ENCODE measurements at regions not wholly inside any gene's neighbourhood (a gene's known extent, or its start where the extent isn't known, plus 50 kb on each side); places are given as distances from the start of the nearest gene placed in this dataset.

GRCh38 chr9:115596021-115596745 lies 478.2 kb upstream of the TNC start:
- Histone ChIP-seq H2BK20ac (ENCODE audit: low read depth, low read length, poor library complexity, severe bottlenecking) (no peak overlapping the region), H3K18ac (ENCODE audit: insufficient read length, low read depth, low read length) (no peak overlapping the region), H3K4me1 (ENCODE audit: insufficient read depth, low read length) (peaks cover 8% of the 10 kb centered on the region), H2AK5ac (ENCODE audit: insufficient read length, low read length) (no peak overlapping the region), H2BK120ac (ENCODE audit: low read depth, low read length, poor library complexity, severe bottlenecking) (no peak overlapping the region), H3K23ac (ENCODE audit: insufficient read length, low read depth, low read length) (no peak overlapping the region), H2BK12ac (ENCODE audit: insufficient read length, low read depth, low read length) (no peak overlapping the region), H3K4ac (ENCODE audit: low read depth, low read length) (no peak overlapping the region), H4K20me1 (ENCODE audit: control insufficient read depth, insufficient read depth, insufficient read length) (no peaks in the 10 kb centered on the region), H3K9me3 (ENCODE audit: control insufficient read depth, low read depth, low read length) (no peaks in the 10 kb centered on the region), H3K56ac (ENCODE audit: insufficient read length, low read depth, low read length) (no peak overlapping the region), H3K79me1 (ENCODE audit: insufficient read depth, low read depth, low read length, poor library complexity, severe bottlenecking) (no peaks in the 10 kb centered on the region), H3K9ac (ENCODE audit: extremely low read depth, insufficient read length, low read length) (no peak overlapping the region), H4K91ac (ENCODE audit: insufficient read length, low read depth, low read length) (no peak overlapping the region), H2BK5ac (ENCODE audit: insufficient read length, low read length) (no peak overlapping the region), H2BK15ac (ENCODE audit: low read depth, low read length) (no peak overlapping the region), H3K4me2 (ENCODE audit: insufficient read depth, insufficient read length, low read length) (no peak overlapping the region), H3K79me2 (ENCODE audit: insufficient read depth, low read length) (no peaks in the 10 kb centered on the region), H4K5ac (ENCODE audit: insufficient read length, low read depth, low read length) (no peak overlapping the region), H3K27ac (ENCODE audit: insufficient read length, low read depth, low read length) (no peak overlapping the region), H3K23me2 (ENCODE audit: insufficient read length, low read depth, low read length, poor library complexity, severe bottlenecking) (no peaks in the 10 kb centered on the region), H2AFZ (ENCODE audit: low read length) (no peak overlapping the region), H3K14ac (ENCODE audit: insufficient read depth, low read length) (no peak overlapping the region), H3K27me3 (ENCODE audit: insufficient read depth, low read length) (no peaks in the 10 kb centered on the region), H3T11ph (ENCODE audit: low read length) (no peak overlapping the region), H4K8ac (replicated peaks; ENCODE audit: insufficient read length, low read depth, low read length) (no peak overlapping the region)
- Mint-ChIP-seq H3K4me3 (no peak overlapping the region), H3K9me3 (no peaks in the 10 kb centered on the region), H3K4me1 (peaks cover 21 to 22% of the 10 kb centered on the region in 2 experiments), H3K36me3 (ENCODE audit: insufficient read depth in 1 of 3, low read depth in 3 of 3) (no peaks in the 10 kb centered on the region; a peak in 1 of 7 replicates), H3K27me3 (ENCODE audit: low read depth) (no peaks in the 10 kb centered on the region), H3K27ac (0 out of 7 replicates have a peak overlapping the region, but pooled peaks of 1 of the 3 experiments have one; percentile 47)
- no peak for TF ChIP-seq CTCF (conservative IDR thresholded peaks at IDR 0.05)
- WGBS (ENCODE audit: extremely low coverage, insufficient read length, low lambda C conversion rate), result no CpG with 5 or more reads among the region's 10 CpGs
- no peak for DNase-seq
